DOHH2 (cell line): ENCODE measurements at regions not wholly inside any gene's neighbourhood (a gene's known extent, or its start where the extent isn't known, plus 50 kb on each side); places are given as distances from the start of the nearest gene placed in this dataset.

Experiments used
- H3F3A ChIP-seq: fragments of 200-600 bp; sonication (generic), shearing (Covaris generic); 2 replicates; pipeline ENCODE4 v1.6.0; 2016; ENCODE audit warnings: antibody characterized with exemption, mild to moderate bottlenecking; ENCODE audit not compliant: control insufficient read depth, insufficient read depth
- H3K27ac ChIP-seq: fragments of 200-600 bp; sonication (generic); 2 replicates; pipeline ENCODE4 v1.5.1; 2014; ENCODE audit warnings: low read depth, mild to moderate bottlenecking, low read length, moderate library complexity
- H3K27me3 ChIP-seq: fragments of 200-600 bp; sonication (generic); 2 replicates; pipeline ENCODE4 v1.6.1; 2014; ENCODE audit warnings: mild to moderate bottlenecking, low read length, mixed read lengths; ENCODE audit not compliant: control insufficient read depth
- H3K36me3 ChIP-seq: fragments of 200-600 bp; sonication (generic); 2 replicates; pipeline ENCODE4 v1.6.1; 2014; ENCODE audit warnings: mild to moderate bottlenecking, low read length, moderate library complexity, mixed read lengths; ENCODE audit not compliant: control insufficient read depth
- H3K4me1 ChIP-seq: fragments of 200-600 bp; sonication (generic); 2 replicates; pipeline ENCODE4 v1.6.1; 2014; ENCODE audit warnings: mild to moderate bottlenecking, low read length, mixed read lengths; ENCODE audit not compliant: control insufficient read depth
- H3K4me2 ChIP-seq: fragments of 200-600 bp; sonication (generic); 2 replicates; pipeline ENCODE4 v1.6.0; 2014; ENCODE audit warnings: mild to moderate bottlenecking, low read length, moderate library complexity
- H3K4me3 ChIP-seq: fragments of 200-600 bp; sonication (generic); 2 replicates; pipeline ENCODE4 v1.5.1; 2014; ENCODE audit warnings: mild to moderate bottlenecking, low read length, mixed read lengths
- H3K79me2 ChIP-seq: fragments of 200-600 bp; sonication (generic); 2 replicates; pipeline ENCODE4 v1.6.1; 2014; ENCODE audit warnings: mild to moderate bottlenecking, low read length, mixed read lengths; ENCODE audit not compliant: control insufficient read depth
- H3K9me2 ChIP-seq: fragments of 200-600 bp; sonication (generic); replicated peaks from 2 replicates; pipeline ENCODE4 v1.6.1; 2014; ENCODE audit warnings: mild to moderate bottlenecking, low read length, mixed read lengths; ENCODE audit not compliant: control insufficient read depth
- H3K9me3 ChIP-seq: fragments of 200-600 bp; sonication (generic); 2 replicates; pipeline ENCODE4 v1.6.1; 2014; ENCODE audit warnings: antibody characterized with exemption, low read length, mixed read lengths; ENCODE audit not compliant: control insufficient read depth, insufficient read depth
- H4K20me1 ChIP-seq: fragments of 200-600 bp; sonication (generic); 2 replicates; pipeline ENCODE4 v1.6.0; 2014; ENCODE audit warnings: low read depth, mild to moderate bottlenecking, antibody characterized with exemption, low read length, moderate library complexity; ENCODE audit not compliant: control insufficient read depth, insufficient read depth
- EZH2phosphoT487 ChIP-seq: fragments of 200-600 bp; sonication (generic); IDR thresholded peaks from 2 replicates; pipeline ENCODE4 v1.6.1; 2017; ENCODE audit warnings: borderline replicate concordance, mild to moderate bottlenecking, antibody characterized with exemption, low read length, moderate library complexity, mixed read lengths
- TF ChIP-seq, protein P1 (sequence below): fragments of 200-600 bp; sonication (generic); IDR thresholded peaks from one replicate; pipeline ENCODE4 v1.5.1; 2014; ENCODE audit warnings: antibody characterized with exemption, mild to moderate bottlenecking, low read depth, low read length; ENCODE audit not compliant: poor library complexity, severe bottlenecking

DNA sequence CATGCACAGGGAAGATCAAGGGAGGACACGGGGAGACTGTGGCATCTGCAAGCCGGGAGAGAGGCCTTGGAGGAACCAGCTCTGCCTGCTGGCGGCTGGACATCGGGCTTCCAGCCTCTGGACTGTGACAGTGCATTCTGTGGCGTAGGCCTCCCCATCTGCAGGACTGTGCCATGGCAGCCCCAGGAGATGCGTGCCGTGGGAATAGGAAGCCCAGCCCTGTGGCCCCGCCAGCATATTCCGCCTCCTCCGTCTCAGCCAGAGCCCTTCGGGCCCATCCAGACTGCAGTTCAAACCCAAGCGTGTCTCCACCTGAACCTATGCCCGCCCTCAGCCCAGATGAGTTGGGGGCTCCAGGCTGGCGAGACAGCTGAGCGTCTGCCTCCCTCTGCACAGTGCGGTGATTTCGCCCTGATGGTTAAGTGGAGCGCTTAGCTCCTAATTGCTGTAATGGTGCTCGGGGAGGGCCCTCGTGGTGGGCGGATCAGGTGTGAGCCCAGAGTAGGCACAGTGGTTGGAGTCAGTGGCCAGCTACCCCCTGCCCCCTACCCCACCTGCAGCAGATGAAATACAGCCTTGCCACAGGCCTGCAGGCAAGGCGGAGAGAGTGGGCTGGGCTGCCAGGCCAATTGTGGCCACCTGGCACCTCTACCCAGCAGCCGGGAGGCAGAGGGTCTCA is 133.9 kb downstream of the HMX1 start:
- H4K20me1 ChIP-seq: no peaks in the 10 kb centered on the region
- no peaks in the 10 kb centered on the region for H3K9me3 ChIP-seq
- TF ChIP-seq, protein P1, sequence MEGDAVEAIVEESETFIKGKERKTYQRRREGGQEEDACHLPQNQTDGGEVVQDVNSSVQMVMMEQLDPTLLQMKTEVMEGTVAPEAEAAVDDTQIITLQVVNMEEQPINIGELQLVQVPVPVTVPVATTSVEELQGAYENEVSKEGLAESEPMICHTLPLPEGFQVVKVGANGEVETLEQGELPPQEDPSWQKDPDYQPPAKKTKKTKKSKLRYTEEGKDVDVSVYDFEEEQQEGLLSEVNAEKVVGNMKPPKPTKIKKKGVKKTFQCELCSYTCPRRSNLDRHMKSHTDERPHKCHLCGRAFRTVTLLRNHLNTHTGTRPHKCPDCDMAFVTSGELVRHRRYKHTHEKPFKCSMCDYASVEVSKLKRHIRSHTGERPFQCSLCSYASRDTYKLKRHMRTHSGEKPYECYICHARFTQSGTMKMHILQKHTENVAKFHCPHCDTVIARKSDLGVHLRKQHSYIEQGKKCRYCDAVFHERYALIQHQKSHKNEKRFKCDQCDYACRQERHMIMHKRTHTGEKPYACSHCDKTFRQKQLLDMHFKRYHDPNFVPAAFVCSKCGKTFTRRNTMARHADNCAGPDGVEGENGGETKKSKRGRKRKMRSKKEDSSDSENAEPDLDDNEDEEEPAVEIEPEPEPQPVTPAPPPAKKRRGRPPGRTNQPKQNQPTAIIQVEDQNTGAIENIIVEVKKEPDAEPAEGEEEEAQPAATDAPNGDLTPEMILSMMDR: no peak
- no peak for TF ChIP-seq EZH2phosphoT487
- no peak overlapping the region for H3K27ac ChIP-seq
- H3K9me2 ChIP-seq: no peaks in the 10 kb centered on the region
- H3K4me1 ChIP-seq: no peaks in the 10 kb centered on the region
- no peak overlapping the region for H3K4me3 ChIP-seq
- H3K4me2 ChIP-seq: no peak overlapping the region
- no peaks in the 10 kb centered on the region for H3F3A ChIP-seq
- no peaks in the 10 kb centered on the region for H3K36me3 ChIP-seq
- H3K27me3 ChIP-seq: no peaks in the 10 kb centered on the region
- no peaks in the 10 kb centered on the region for H3K79me2 ChIP-seq

DNA sequence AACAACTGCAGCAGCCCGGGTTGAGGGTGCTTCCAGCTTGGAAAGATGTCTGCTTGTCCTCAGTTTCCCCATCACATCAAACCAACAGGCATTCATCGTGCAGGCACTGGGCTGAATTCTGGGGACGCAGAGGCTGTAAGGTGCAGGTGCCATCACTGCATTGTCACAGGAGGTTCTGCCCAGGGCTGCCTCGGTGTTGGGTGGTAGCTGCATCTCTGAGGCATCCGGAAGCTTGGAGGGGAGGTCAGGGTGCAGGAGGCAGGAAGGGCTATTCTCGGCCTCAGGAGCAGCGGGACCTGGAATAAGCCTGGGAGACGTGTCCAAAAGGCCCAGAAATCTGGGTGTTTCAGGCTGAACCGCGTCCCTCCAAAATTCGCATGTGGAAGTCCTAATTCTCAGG is 134.6 kb downstream of the HMX1 start:
- no peak for TF ChIP-seq EZH2phosphoT487
- TF ChIP-seq, protein P1: no peak
- Histone ChIP-seq H4K20me1 (no peaks in the 10 kb centered on the region), H3K4me2 (no peak overlapping the region), H3K4me1 (no peaks in the 10 kb centered on the region), H3K79me2 (no peaks in the 10 kb centered on the region), H3K9me2 (no peaks in the 10 kb centered on the region), H3K36me3 (no peaks in the 10 kb centered on the region), H3K4me3 (no peak overlapping the region), H3F3A (no peaks in the 10 kb centered on the region), H3K9me3 (no peaks in the 10 kb centered on the region), H3K27ac (no peak overlapping the region), H3K27me3 (no peaks in the 10 kb centered on the region)

DNA sequence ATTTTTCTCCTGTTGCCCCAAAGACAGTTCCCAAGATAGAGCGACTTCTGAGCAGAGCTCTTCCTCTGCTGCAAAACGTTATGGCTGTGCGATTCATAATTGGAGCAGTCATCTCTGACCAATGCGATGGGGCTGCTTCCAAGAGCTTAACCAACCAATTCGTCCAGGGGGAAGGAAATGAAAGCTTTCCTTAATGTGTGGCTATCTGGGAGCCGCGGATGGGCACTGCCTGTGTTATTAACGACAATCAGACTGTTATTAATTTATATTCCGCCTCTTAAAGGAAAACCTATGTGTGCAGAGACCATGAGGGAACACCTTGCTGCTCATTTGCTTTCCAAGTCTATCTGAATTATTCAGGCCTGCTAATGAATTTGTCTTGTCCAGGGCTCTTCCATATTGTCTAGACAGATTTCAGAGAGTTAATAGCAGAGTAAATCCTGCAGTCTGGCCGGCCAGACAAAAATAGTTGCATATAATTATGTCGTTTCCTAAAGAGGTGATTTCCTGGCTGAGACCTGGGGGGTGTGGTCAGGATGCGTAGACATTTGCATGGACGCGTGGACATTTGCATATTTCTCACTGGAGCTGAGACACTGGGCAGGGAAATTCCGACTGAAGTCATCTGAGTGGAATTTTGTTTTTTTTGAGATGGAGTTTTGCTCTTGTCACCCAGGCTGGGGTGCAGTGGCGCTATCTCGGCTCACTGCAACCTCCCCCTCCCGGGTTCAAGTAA is 135.4 kb downstream of the HMX1 start:
- H3K4me3 ChIP-seq: no peak overlapping the region
- no peak overlapping the region for H3K27ac ChIP-seq
- H3K27me3 ChIP-seq: no peaks in the 10 kb centered on the region
- no peaks in the 10 kb centered on the region for H3F3A ChIP-seq
- no peaks in the 10 kb centered on the region for H3K9me2 ChIP-seq
- no peaks in the 10 kb centered on the region for H3K4me1 ChIP-seq
- no peaks in the 10 kb centered on the region for H3K79me2 ChIP-seq
- no peaks in the 10 kb centered on the region for H3K36me3 ChIP-seq
- H4K20me1 ChIP-seq: no peaks in the 10 kb centered on the region
- H3K4me2 ChIP-seq: no peak overlapping the region
- TF ChIP-seq EZH2phosphoT487: no peak
- TF ChIP-seq, protein P1: no peak
- no peaks in the 10 kb centered on the region for H3K9me3 ChIP-seq
